K562 (cell line): ENCODE measurements at regions not wholly inside any gene's neighbourhood (a gene's known extent, or its start where the extent isn't known, plus 50 kb on each side); places are given as distances from the start of the nearest gene placed in this dataset.

ENCODE experiments used
- ATAC-seq: fragments of 200-7000 bp; cut with Tn5 transposase; 3 replicates; pipeline ENCODE4 v1.9.1; 2020; ENCODE audit warnings: moderate library complexity
- BruUV-seq: library from RNA; stranded (reverse); fragments of 400-500 nt; replicated peaks from 2 replicates; lab custom pipeline; 2021; lab: Mats Ljungman, UMichigan
- CTCF ChIA-PET: fragments of 300-600 bp; formaldehyde crosslinking; extraction: SDS; loops from one replicate; lab custom pipeline; 2021; ENCODE audit warnings: low intra/inter-chr PET ratio; lab: Yijun Ruan, JAX
- POLR2A ChIA-PET: fragments of 300-600, 350-650 bp; sonication (Branson Sonifier 250); formaldehyde crosslinking; extraction: SDS; loops from one replicate; lab custom pipeline; 2021; ENCODE audit warnings: antibody characterized with exemption, inconsistent platforms; lab: Yijun Ruan, JAX
- DNase-seq, 4 experiments: peaks; one replicate each; pipeline versions ENCODE4 v3.0.0 to v3.0.0-alpha.2; 2011 to 2018; ENCODE audit warnings: low spot score in 3 of 4, mixed read lengths in 3 of 4; ENCODE audit errors: extremely low read depth in 1 of 4
- FAIRE-seq: peaks from 2 replicates; lab custom pipeline; 2011; peaks lifted over from hg19 to GRCh38; lab: Jason Lieb, UNC
- H2AFZ ChIP-seq: 2 replicates; pipeline ENCODE4 v1.6.0; 2011; ENCODE audit warnings: low read depth, low read length, control low read depth, inconsistent platforms
- H3K27ac ChIP-seq: fragments of 200-600 bp; 3 replicates; pipeline ENCODE4 v1.8.0; 2011; ENCODE audit warnings: low read depth, mild to moderate bottlenecking, control low read depth, inconsistent platforms, low read length, moderate library complexity, mixed read lengths; ENCODE audit errors: extremely low read depth
- H3K27me3 ChIP-seq, 2 experiments: fragments of 300-600 bp in 1 of 2; 2 replicates in 1 of 2; 3 replicates in 1 of 2; pipeline versions ENCODE4 v1.6.0 to v1.8.0; 2011; ENCODE audit warnings: inconsistent platforms in 2 of 2, low read length in 2 of 2, mild to moderate bottlenecking in 1 of 2, mixed read lengths in 1 of 2, moderate library complexity in 1 of 2; ENCODE audit not compliant: control insufficient read depth in 2 of 2, insufficient read depth in 2 of 2
- H3K36me3 ChIP-seq: fragments of 300-600 bp; 3 replicates; pipeline ENCODE4 v1.8.0; 2011; ENCODE audit warnings: mild to moderate bottlenecking, low read length, inconsistent platforms; ENCODE audit not compliant: control insufficient read depth, insufficient read depth
- H3K4me1 ChIP-seq, 2 experiments: fragments of 200-600 bp in 1 of 2; replicated peaks in 1 of 2; 2 replicates in 1 of 2; 3 replicates in 1 of 2; pipeline versions ENCODE4 v1.5.1 to v1.8.0; 2011; ENCODE audit warnings: inconsistent platforms in 2 of 2, low read length in 2 of 2, mild to moderate bottlenecking in 1 of 2, mixed read lengths in 1 of 2, moderate library complexity in 1 of 2; ENCODE audit not compliant: control insufficient read depth in 2 of 2, insufficient read depth in 2 of 2
- H3K4me2 ChIP-seq: 2 replicates; pipeline ENCODE4 v1.6.1; 2011; ENCODE audit warnings: low read length, control low read depth, inconsistent platforms, mixed read lengths; ENCODE audit not compliant: insufficient read depth
- H3K4me3 ChIP-seq: fragments of 200-600 bp; sonication (generic), shearing (Covaris generic); 2 replicates; pipeline ENCODE4 v1.5.1; 2016; ENCODE audit warnings: control low read depth, inconsistent platforms
- H3K79me2 ChIP-seq: fragments of 200-600 bp; 3 replicates; pipeline ENCODE4 v1.8.0; 2011; ENCODE audit warnings: low read length, inconsistent platforms; ENCODE audit not compliant: control insufficient read depth, insufficient read depth
- H3K9ac ChIP-seq, 2 experiments: 2 replicates each; pipeline versions ENCODE4 v1.6.0 to v1.6.1; 2011; ENCODE audit warnings: low read depth in 2 of 2, low read length in 2 of 2, control low read depth in 1 of 2, inconsistent platforms in 1 of 2, mild to moderate bottlenecking in 1 of 2, mixed read lengths in 1 of 2; ENCODE audit not compliant: insufficient read depth in 1 of 2
- H3K9me1 ChIP-seq: one replicate; pipeline ENCODE4 v1.6.0; 2011; ENCODE audit warnings: inconsistent platforms, mild to moderate bottlenecking, low read length, moderate library complexity; ENCODE audit not compliant: control insufficient read depth, insufficient read depth
- H3K9me3 ChIP-seq: replicated peaks from 2 replicates; pipeline ENCODE4 v1.5.1; 2011; ENCODE audit warnings: low read depth, low read length, inconsistent platforms; ENCODE audit not compliant: control insufficient read depth, insufficient read depth
- H4K20me1 ChIP-seq: replicated peaks from 2 replicates; pipeline ENCODE4 v1.6.1; 2011; ENCODE audit warnings: low read length, inconsistent platforms, mixed read lengths; ENCODE audit not compliant: control insufficient read depth, insufficient read depth
- CTBP1 ChIP-seq: fragments of 450-650 bp; IDR thresholded peaks from 2 replicates; pipeline ENCODE4 v1.6.1; 2016; ENCODE audit warnings: borderline replicate concordance
- E2F1 ChIP-seq: sonication (generic); formaldehyde crosslinking; IDR thresholded peaks from 2 replicates; pipeline ENCODE4 v1.8.1; 2023; ENCODE audit warnings: mild to moderate bottlenecking, missing genetic modification reagents, moderate library complexity
- NFE2 ChIP-seq: IDR thresholded peaks from 2 replicates; pipeline ENCODE4 v1.6.1; 2014; ENCODE audit warnings: antibody characterized with exemption, low read depth
- PBX2 ChIP-seq, 2 experiments: IDR thresholded peaks in 1 of 2; conservative IDR thresholded peaks in 1 of 2; 2 replicates each; pipeline ENCODE4 v1.6.1; 2016; ENCODE audit warnings: low read depth in 2 of 2, mild to moderate bottlenecking in 1 of 2, missing compliant biosample characterization in 1 of 2, missing genetic modification characterization in 1 of 2, moderate library complexity in 1 of 2
- PKNOX1 ChIP-seq: fragments of 450-650 bp; IDR thresholded peaks from 2 replicates; pipeline ENCODE4 v1.6.1; 2016
- PML ChIP-seq: IDR thresholded peaks from 2 replicates; pipeline ENCODE4 v1.6.1; 2012; ENCODE audit warnings: low read length, inconsistent platforms
- RCOR1 ChIP-seq, 2 experiments: IDR thresholded peaks; 2 replicates each; pipeline ENCODE4 v1.6.1; 2012; ENCODE audit warnings: low read depth in 2 of 2, low read length in 2 of 2, borderline replicate concordance in 1 of 2, improper control_type of control experiment in 1 of 2
- ZFPM2 ChIP-seq: fragments of 250-450 bp; sonication (Bioruptor Pico); IDR thresholded peaks from 2 replicates; pipeline ENCODE4 v1.5.1; 2022; ENCODE audit warnings: mild to moderate bottlenecking
- ZNF507 ChIP-seq: conservative IDR thresholded peaks from 2 replicates; pipeline ENCODE4 v1.6.1; 2017; ENCODE audit warnings: missing genetic modification characterization, missing compliant biosample characterization
- WGBS: fragments of 100-300 bp; shearing (Covaris generic); methylation state at CpG from one replicate; pipeline ENCODE4 v1.1.6; 2016; ENCODE audit warnings: low coverage, mixed read lengths; ENCODE audit not compliant: insufficient coverage; ENCODE audit errors: missing lambda C conversion rate; 5-methylcytosine and 5-hydroxymethylcytosine counted together
- in situ Hi-C: fragments of 300-500 bp; cut with MboI; formaldehyde crosslinking; loops from 4 replicates; pipeline ENCODE4 v1.15.0; 2018; ENCODE audit warnings: inconsistent platforms, mixed read lengths
- intact Hi-C: fragments of 100-400 bp; cut with micrococcal nuclease; formaldehyde crosslinking; loops from 2 replicates; pipeline ENCODE4 v1.14.2; 2022

DNA sequence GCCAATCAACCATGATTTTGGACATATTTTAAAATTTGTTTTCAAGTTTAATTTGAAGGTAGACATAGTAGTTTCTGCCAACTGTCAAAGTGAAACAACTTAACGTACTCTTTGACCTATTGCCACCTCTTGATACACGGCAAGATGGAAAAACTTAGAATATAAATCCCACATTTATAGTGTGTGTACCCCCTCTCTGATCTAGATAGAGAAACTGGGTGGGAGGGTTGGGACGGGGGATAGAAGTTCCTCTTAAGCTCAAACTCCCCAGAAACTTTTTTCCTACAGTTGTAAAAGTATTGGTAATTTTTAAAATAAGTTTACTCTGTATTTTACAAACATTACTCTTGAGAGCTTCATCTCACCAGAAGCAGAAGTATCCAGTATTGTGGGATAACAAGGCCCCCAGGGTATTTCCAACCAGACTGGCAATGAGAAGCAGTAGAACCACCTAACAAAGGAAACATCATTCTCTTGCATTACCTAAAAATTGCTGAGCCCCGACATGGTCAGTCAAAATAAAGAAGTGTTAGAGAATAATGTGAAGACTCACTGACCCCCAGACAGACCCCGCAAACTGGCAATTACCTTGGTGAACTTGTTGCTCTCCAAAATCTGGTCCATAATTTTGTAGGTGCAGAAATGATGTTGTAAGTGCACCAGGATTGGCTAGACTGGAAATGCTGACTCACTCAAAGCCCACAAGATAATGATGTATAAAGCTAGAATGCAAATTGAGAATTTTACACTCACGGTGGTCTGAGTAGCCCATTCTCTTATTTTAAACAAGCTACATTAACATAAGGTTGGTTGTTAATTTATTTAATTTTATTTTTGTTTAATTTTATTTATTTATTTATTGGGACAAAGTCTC lies 74.7 kb upstream of the TNFAIP3 start (continued):
- TF ChIP-seq RCOR1 (IDR thresholded peaks at IDR 0.05; ENCODE audit: borderline replicate concordance in 1 of 2, low read depth in 2 of 2, low read length in 2 of 2) (peak in 1 of 2 experiments; percentile 74; a peak in 2 of 4 replicates), NFE2 (peak; percentile 95)

DNA sequence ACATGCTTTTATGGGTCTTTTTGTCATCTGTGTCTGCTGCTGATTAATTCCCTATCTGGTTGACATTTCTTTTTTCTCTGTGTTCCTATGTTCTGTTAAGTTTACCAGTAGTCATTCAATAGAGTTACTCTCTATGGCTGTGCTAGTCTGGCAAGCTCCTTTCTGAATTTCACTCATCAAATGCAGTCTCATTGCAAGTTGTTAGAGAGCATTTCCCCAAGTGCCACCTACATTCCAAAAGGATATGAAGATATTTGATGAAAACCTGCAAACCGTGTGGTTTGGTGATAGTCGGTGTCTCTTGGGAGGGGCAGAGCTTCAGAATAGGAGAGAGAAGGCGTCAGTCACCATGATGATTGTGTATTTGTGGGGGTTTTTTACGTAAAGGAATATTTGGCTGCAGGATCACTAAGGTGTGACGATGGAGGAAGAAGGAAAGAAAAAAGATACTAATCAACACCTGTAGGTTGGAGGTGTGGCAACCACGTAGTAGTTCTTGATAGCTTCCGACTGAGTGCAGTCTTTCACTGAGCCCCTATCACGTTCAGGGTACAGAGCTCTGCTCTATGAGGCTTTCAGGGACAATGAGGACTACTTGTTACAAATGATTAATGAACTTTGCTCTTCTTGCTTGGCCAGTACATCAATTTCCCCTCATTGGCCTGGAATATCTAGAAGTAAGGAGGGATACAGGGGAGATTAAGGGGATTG lies 73.1 kb upstream of the TNFAIP3 start:
- ChIA-PET CTCF (no interaction called here), POLR2A (interaction anchor here (0.5 to 2.0 kb wide), 8 partner anchors 9 to 616 kb away, joined by 3 to 7 read pairs (median 3); no protein-coding TSS in a partner anchor)
- H3K4me3 ChIP-seq: no peak overlapping the region
- H3K36me3 ChIP-seq: no peaks in the 10 kb centered on the region
- 42% methylated on average over 8 of the region's 8 CpGs for WGBS
- H3K79me2 ChIP-seq: no peaks in the 10 kb centered on the region
- H3K4me1 ChIP-seq: peaks cover 0 to 46% of the 10 kb centered on the region in 2 experiments; a peak in 3 of 5 replicates
- DNase-seq (no peak), FAIRE-seq (no peak), ATAC-seq (no peak)
- H2AFZ ChIP-seq: peak overlapping the region; percentile 83
- no peaks in the 10 kb centered on the region for H3K9me1 ChIP-seq
- H3K4me2 ChIP-seq: peak overlapping the region; percentile 55
- no peaks in the 10 kb centered on the region for H4K20me1 ChIP-seq
- peak overlapping the region; percentile 66; the same call in 2 of the 3 replicates for H3K27ac ChIP-seq
- no TSS peak for BruUV-seq
- no peak overlapping the region for H3K9ac ChIP-seq
- no peaks in the 10 kb centered on the region for H3K9me3 ChIP-seq
- in situ Hi-C loops: no loop called here
- no peaks in the 10 kb centered on the region for H3K27me3 ChIP-seq
- intact Hi-C loops: no loop called here
- 0 out of 2 replicates have a peak, but pooled peaks have one; percentile 21 for TF ChIP-seq PML
- TF ChIP-seq CTBP1: 0 out of 2 replicates have a peak, but pooled peaks have one; percentile 6
- TF ChIP-seq ZNF507 (tag): no peak
- no peak for TF ChIP-seq PBX2 (CRISPR knock-in tag; IDR thresholded peaks at IDR 0.05; ENCODE audit: low read depth)
- TF ChIP-seq PBX2 (tag; conservative IDR thresholded peaks at IDR 0.05; ENCODE audit: low read depth): peak; percentile 30; the same call in 1 of the 2 replicates
- peak; percentile 16; the same call in 1 of the 2 replicates for TF ChIP-seq PKNOX1
- no peak for TF ChIP-seq E2F1 (CRISPR knock-in tag)
- 0 out of 2 replicates have a peak, but pooled peaks have one; percentile 12 for TF ChIP-seq ZFPM2 (CRISPR knock-in tag)
